Retinal pigment epithelial cell (primary cell): ENCODE measurements at regions not wholly inside any gene's neighbourhood (a gene's known extent, or its start where the extent isn't known, plus 50 kb on each side); places are given as distances from the start of the nearest gene placed in this dataset.
"Not testable (repeated sequence)": the region's sequence is repeated elsewhere in the genome, so short reads cannot be mapped to it uniquely, and the experiment has no call there.

Experiments
- DNase-seq: peaks from one replicate; pipeline ENCODE4 v3.0.0-alpha.2; 2010; ENCODE audit warnings: low read depth
- H3K4me3 ChIP-seq: 2 replicates; pipeline ENCODE4 v1.5.1; 2011; ENCODE audit warnings: mild to moderate bottlenecking, low read length, control low read depth, moderate library complexity
- CTCF ChIP-seq: conservative IDR thresholded peaks from 2 replicates; pipeline ENCODE4 v1.5.1; 2011; ENCODE audit warnings: low read depth, low read length, control low read depth, inconsistent platforms

- peak; percentile 83 for DNase-seq
- TF ChIP-seq CTCF: no peak
- no peak overlapping the region for H3K4me3 ChIP-seq
These were observed 77.2 kb downstream of the FHIP1A start for GRCh38 chr4:151486168-151486567.

DNA sequence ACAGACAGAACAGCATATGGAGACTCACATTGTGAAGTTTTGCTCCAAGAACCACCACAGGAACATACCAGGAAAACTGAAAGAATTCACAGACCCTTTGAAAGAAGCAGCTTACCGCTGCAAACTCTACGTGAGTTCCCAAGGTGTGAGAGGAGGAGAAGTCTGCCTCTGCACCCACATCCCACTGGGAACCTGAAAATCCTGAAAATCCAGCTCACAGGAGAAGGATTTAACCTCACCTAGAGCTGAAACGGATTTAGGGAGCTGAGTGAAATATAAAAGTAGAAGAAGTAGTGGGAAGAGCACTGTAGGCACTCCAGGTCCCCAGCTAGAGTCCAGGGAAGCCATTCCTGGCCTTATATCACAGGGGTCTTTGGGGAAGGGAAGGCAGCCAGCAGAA is 80.0 kb downstream of the FHIP1A start:
- DNase-seq: no peak
- no peak for TF ChIP-seq CTCF

DNA sequence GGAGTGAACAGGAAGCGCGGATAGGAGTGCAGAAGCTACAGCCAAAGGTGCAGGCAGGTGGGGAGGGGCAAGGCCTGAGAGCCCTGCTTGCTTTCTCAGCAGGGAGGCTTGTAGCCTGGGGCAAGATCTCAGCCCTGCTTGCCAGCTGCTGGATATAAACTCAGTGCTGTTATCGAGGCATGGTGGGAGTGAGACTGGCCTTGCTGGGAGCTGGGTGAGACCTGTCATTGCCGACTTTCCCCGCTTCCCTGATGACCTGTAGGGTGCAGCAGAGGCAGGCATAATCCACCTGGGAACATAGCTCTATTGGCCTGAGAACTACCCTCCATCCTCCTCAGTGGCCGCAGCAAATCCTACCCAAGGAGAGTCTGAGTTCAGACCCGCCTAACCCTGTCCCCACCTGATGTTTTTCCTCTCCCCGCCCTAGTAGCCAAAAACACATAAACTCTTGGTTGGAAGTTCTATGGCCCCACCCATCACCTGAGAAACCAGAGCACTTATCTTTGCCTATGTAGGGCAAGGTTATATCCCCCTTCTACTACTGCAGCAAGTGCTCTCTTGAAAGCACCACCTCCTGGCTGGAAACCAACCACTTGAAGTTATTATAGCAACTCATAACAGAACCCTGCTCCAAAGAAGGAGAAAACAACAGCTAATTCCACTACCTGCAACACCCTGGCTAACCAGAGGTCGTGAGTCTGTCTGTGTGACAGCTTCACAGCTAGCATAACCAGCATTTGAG is 80.7 kb downstream of the FHIP1A start:
- DNase-seq: no peak
- TF ChIP-seq CTCF: no peak

More for the DNA sequence above, 80.0 kb downstream of the FHIP1A start:
- no peak overlapping the region for H3K4me3 ChIP-seq

GRCh38 chr4:151495612-151496011 is 86.6 kb downstream of the FHIP1A start:
- peak; percentile 55 for DNase-seq

More for the DNA sequence above, 80.7 kb downstream of the FHIP1A start:
- H3K4me3 ChIP-seq: no peak overlapping the region

DNA sequence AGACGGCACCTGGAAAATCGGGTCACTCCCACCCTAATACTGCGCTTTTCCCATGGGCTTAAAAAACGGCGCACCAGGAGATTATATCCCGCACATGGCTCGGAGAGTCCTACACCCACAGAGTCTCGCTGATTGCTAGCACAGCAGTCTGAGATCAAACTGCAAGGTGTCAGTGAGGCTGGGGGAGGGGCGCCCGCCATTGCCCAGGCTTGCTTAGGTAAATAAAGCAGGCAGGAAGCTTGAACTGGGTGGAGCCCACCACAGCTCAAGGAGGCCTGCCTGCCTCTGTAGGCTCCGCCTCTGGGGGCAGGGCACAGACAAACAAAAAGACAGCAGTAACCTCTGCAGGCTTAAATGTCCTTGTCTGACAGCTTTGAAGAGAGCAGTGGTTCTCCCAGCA is 102.6 kb downstream of the FHIP1A start:
- not testable (repeated sequence) for H3K4me3 ChIP-seq, DNase-seq

More at GRCh38 chr4:151495612-151496011, 86.6 kb downstream of the FHIP1A start:
- H3K4me3 ChIP-seq: not testable (repeated sequence)

- no peak for DNase-seq
These were observed 108.9 kb downstream of the FHIP1A start for GRCh38 chr4:151517896-151518295.

DNA sequence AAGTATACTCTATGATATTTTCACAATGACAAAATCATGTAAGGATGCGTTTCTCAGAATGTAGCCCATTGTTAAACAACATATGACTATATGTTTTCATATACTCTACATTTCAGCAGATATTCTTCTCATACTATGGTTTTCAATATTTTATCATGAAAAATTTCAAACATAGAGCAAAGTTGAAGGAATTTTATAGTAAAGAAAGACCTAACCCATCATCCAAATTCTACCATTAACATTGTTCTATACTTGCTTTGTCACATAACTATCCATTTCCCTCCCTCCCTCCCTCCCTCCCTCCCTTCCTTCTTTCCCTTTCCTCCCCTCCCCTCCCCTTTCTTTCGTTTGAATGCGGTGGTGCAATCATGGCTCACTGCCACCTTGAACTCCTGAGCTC is 109.4 kb downstream of the FHIP1A start:
- TF ChIP-seq CTCF: no peak
- no peak overlapping the region for H3K4me3 ChIP-seq
- DNase-seq: no peak

More at GRCh38 chr4:151517896-151518295, 108.9 kb downstream of the FHIP1A start:
- TF ChIP-seq CTCF: no peak
- no peak overlapping the region for H3K4me3 ChIP-seq

DNA sequence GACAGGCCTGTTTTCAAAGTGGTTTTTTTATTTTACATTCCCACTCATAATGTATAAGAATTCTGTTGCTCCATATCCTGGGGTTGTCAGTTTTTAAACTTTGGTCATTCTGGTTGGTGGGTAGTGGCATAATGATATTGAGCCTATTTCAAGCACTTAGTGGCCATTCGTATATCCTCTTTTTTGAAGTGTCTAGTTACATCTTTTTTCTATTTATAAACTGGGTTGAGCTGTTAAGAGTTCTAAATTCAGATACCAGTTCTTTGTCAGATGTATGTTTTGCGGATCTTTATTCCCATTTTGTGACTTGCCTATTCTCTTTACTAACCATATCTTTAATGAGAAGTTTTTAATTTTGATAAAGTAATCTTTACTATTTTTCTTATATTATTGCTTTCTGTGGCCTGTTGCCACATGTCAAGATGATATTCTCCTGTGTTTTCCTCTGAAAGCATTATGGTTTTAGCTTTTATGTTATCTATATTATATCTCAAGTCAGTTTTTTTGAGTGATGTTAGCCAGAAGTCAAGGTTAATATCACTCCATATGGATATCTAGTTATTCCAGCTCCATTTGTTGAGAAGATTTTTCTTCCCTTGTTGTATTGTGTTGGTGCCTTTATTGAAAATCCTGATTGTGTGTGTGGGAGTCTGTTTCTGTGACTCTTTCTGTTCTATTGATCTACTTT is 110.9 kb downstream of the FHIP1A start:
- no peak overlapping the region for H3K4me3 ChIP-seq
- DNase-seq: no peak
- no peak for TF ChIP-seq CTCF
